Iris pigment epithelial cell (primary cell): ENCODE measurements at regions not wholly inside any gene's neighbourhood (a gene's known extent, or its start where the extent isn't known, plus 50 kb on each side); places are given as distances from the start of the nearest gene placed in this dataset.
"Not testable (repeated sequence)": the region's sequence is repeated elsewhere in the genome, so short reads cannot be mapped to it uniquely, and the experiment has no call there.

ENCODE experiments used
- DNase-seq: peaks from one replicate; pipeline ENCODE4 v3.0.0-alpha.2; 2011; ENCODE audit warnings: low read depth

DNA sequence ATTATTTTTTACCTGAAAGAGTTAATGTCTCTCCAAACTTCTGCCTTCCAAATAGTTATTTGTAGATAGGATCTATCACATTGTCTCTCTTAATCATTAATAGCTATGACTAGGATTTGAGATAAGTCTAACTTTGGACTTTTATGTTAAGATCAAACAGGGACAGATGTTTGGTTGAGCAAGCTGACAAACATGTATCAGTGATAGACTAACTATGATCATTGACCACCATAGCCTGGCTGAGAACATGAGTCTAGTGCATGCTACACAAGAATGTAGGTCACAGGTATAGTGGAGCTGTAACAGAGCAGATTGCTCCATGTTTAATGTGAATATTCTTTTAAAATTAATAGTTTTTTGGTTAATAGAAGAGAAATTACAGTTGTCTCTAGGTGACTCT, 52.0 kb downstream of the SYT15B start:
- DNase-seq, result not testable (repeated sequence)

DNA sequence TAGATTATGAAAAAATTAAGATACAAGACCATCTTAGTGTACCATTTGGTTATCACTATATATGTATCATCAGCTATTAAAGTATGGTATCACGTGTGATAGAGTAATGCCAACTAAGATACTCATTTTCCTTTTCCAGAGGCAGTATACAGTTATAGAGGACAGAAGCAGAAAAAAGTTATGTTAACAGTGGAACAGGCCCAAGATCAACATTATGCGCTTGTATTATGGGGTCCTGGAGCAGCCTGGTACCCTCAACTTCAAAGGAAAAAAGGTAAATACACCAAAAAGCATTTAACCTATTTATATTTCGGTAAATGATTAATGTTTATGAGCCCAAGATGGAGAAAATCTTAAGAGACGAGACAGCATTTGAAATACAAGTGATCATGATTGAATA, 52.9 kb downstream of the SYT15B start:
- DNase-seq, result not testable (repeated sequence)

DNA sequence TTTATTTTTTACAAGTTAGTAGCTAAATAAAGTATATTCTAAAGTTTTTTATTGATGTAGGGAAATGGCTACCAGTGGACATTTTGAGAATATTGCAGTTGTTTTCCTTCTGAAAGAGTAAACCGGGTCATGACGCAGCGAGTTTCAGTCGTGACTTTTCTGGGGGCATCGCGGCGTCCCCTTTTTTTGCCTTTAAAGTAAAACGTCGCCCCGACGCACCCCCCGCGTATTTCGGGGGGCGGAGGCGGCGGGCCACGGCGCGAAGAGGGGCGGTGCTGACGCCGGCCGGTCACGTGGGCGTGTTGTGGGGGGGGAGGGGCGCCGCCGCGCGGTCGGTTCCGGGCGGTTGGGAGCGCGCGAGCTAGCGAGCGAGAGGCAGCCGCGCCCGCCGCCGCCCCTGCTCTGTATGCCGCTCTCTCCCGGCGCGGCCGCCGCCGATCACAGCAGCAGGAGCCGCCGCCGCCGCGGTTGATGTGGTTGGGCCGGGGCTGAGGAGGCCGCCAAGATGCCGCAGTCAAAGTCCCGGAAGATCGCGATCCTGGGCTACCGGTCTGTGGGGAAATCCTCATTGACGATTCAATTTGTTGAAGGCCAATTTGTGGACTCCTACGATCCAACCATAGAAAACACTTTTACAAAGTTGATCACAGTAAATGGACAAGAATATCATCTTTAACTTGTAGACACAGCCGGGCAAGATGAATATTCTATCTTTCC, 57.5 kb downstream of the SYT15B start:
- not testable (repeated sequence) for DNase-seq

DNA sequence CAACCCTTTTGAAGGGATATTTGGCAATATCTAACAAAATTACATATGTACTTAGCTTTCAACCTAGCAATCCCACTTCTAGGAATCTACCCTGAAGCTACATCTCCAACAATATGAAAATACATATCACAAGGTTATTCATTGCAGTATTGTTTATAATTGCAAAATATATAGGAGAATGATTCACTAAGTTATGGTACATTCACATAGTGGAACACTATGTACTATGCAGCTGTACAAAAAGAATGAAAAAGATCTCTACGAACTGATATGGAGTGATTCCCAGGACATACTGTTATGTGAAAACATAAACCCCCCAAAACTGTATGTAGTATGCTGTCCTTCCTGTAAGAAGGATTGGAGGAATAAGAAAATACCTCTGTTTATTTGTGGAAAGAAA, 62.1 kb downstream of the SYT15B start:
- DNase-seq, result peak; percentile 67

DNA sequence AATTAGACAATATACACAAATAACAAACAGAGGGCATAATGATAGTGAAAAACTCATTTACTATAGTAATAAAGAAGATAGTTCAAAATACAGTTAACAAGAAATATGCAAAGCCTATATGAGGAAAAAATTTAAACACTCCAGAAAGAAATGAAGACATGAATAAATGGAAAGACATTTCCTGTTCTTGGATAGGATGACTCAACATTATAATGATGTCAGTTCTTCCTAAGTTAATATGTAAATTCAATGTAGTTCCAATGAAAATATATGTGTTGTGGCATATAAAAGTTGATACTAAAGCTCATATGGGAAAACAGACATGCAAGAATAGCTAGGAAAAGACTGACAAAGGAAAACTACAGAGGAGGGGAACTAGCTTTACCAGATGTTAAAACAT, 63.5 kb downstream of the SYT15B start:
- peak; percentile 41 for DNase-seq

DNA sequence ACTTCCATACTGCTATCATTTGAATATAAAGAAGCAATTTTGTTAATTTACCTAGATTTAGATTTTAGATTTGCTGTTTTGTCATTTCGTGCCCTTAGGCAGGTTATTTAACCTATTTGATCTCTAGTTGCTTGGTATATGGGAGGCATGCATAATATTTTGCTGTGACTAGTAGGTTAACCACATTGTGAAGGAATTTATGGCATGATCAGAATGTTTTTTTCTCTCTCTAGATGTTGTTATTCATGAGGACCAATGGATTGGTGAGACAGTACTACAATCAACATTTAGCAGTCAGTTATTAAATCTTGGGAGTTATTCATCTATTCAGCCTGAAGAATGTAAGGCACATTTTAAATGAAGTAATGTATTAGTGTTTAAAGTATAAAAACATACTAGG, 67.2 kb downstream of the SYT15B start:
- not testable (repeated sequence) for DNase-seq

DNA sequence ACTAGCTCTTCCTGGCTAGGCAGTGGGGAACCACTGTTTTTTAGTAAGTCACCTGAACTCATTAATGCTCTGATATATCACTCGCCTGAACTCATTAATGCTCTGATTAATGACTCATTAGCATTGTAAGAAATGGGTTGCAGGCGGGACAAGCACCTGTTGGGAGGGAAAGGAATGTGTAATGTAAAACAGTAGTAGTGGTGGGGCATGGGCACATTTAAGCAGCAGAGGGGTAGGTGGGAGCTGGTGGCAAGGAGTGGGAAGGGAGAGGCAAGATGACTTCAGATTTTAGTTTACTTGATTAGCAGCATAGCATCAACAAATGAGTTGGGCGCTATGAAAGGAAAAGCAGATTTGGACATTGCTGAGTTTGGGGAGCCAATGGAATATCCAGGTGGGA, 68.2 kb downstream of the SYT15B start:
- not testable (repeated sequence) for DNase-seq

DNA sequence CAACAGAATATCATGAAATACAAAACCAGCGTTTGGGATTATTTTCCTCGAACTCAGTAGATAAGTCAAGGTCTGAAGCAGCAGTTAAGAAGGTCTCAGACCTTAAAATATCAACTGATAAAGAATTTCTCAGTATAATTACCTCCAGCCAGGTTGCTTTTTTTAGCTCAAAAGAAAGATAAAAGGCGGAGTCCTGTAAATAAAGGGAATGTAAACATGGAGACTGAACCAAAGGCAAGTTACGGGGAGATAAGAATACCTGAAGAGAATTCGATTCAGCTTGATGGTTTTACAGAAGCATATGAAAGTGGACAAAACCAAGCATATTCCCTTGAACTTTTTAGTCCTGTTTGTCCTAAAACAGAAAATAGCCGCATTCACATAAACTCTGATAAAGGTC, 73.1 kb downstream of the SYT15B start:
- not testable (repeated sequence) for DNase-seq

DNA sequence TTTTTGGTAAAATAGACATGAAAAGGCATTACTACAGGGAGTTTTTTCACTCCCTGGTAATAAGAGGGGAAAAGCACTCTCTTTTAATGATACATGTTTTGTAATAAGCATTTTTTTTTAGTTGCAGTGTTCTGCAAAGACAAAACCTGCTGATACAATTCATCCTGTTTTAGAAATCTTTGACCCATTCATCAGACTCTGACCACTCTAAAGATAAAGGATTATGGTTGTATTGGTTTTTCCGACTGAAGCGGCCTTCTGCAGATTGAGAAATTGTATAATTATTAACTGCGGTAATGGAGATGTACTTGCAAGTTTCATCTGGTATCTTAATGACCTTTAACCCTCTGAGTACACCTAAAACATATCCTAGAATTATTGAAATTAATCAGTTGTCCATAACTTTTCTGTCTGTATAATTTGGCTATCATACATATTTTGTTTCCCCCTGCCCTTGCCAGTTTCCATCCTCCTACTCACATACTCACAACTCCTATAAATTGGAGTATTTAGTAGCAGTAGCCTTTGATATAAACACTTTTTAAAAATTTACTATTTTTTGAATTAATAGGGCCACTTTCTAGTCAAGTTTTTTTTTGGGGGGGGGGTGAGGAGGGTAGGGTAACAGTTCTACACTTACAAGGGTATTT, 79.4 kb downstream of the SYT15B start:
- not testable (repeated sequence) for DNase-seq

DNA sequence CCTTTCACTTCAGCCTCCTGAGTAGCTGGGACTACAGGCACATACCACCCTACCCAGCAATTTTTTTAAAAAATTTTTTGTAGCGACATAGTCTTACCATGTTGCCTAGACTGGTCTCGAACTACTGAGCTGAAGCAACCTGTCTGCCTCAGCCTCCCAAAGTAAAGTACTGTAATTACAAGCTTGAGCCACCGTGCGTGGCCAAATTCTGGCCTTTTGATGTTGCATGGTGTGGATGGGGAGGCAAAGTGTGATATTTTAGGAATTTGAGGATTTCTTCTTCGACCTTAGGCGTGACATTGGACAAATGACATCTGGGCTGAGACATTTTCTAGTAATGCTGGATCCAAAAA, 81.8 kb downstream of the SYT15B start:
- not testable (repeated sequence) for DNase-seq

DNA sequence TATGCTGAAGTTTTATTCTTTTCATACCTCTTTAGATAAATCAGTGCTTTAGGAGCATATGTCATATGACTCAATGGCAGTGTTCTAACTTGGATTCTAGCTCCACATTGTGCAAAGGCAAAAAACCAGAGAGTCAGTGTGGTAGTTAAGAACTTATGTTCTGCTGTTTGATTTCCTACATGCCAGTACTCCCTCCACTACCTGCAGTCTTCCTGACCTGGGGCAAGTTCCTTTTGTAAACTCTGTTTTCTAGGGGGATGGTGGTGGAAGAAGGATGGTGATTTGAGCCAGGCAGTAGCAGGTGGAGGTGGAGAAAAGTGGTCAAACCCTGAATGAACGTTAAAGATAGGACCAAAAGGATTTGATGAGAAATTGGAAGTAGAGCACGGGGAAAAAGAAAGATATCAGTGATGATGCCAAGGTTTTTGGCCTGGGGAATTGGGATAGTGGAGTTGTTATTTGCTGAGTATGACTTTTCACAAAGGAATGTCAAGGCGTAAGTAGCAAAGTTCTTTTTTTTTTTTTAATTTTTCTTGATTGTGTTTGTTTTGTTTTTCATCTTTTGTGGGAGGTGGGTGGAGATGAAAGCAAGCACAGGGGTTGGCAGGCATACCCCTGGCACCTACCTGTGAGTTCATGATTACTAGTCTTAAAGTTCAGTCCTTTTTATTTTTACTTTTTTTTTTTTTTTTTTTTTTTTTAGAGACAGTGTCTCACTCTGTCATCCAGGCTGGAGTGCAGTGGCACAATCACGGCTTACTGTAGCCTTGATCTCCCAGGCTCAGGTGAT, 82.3 kb downstream of the SYT15B start:
- not testable (repeated sequence) for DNase-seq

DNA sequence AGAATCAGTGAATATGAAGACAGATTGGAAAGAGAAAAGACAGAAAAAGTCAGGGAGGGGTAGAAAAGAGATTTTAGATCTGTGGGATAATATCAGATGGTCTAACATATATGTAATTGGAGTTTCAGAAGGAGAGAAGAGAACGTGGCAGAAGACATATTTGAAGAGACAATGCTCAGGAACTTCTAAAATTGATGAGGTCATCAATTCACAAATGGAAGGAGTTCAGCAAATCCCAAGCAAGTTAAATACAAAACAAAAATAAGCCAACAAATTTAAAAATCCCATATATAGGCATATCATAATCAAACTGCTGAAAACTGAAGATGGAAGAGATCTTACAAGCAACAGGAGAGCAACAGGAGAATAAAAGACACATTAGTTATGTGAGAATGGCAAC, 87.3 kb downstream of the SYT15B start:
- not testable (repeated sequence) for DNase-seq

DNA sequence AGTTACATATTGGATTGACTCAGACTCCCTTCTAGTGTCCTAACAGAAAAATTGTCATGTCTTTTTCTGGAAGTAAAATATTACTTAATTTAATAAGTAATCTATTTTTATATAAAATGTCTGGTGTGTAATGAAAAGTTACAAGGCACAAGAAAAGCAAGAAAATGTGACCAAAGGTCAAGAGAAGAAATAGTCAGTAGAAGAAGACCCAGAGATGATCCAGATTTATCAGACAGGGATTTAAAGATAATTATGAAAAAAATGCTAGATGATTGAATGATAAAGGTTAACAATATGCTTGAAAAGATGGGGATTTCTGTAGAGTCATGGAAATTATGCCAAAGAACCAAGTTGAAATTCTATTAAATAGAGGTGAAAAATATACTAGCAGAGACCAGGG, 87.8 kb downstream of the SYT15B start:
- DNase-seq, result not testable (repeated sequence)

DNA sequence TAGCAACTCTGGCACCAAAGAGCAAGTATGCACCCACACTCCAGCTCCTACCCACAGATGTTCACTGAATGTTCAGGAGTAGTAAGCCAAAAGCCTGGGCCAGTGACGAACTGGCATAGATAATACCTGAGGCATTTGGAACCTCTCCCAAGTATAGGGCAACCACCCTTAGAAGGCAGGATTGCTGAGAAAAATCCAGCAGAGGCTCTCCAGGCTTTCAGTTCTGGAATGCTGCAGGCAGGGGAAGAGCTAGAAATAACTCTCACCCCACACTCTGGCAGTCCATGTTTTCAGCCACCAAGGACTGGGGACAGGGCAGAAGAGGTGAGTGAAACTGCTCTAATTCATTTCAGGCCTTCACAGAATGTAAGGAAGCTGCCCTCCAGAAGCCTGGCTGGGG, 90.3 kb downstream of the SYT15B start:
- not testable (repeated sequence) for DNase-seq

DNA sequence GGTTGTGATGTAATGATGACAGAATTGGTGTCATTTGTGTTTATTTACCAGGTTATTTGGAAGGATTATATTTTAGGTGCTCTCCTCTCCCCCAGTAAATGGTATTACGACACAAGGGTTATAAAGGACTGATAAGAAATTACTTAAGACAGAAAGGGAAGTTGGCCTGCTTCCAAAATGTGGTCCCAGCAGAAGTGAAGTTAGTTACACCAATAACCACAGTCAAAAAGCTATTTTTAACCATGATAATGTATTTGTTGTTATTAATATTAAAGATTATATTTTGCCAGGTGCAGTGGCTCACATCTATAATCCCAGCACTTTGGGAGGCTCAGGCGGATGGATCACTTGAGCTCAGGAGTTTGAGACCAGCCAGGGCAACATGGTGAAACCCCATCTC, 92.5 kb downstream of the SYT15B start:
- not testable (repeated sequence) for DNase-seq

DNA sequence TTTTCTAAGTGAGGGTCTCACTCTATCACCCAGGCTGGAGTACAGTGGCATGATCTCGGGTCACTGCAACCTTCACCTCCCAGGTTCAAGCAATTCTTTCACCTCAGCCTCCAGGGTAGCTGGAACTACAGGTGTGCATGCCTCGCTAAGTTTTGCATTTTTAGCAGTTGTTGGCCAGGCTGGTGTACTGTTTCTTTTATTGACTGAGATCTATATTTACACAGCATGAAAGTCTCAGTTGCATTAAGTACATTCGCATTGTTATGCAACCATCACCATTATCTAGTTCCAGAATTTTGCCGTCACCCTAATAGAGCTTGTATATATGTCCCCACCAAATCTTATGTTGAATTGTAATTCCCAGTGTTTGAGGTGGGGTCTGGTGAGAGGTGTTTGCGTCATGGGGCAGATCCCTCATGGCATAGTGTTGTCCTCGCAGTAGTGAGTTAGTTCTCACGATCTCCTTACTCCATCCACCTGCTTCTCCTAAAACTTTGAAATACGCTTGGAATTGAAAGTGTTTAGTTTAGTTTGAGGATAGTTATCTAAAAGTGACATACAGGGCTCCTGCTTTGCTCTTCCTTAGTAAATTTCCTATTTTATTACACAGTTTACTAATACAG, 101.3 kb downstream of the SYT15B start:
- DNase-seq, result not testable (repeated sequence)

DNA sequence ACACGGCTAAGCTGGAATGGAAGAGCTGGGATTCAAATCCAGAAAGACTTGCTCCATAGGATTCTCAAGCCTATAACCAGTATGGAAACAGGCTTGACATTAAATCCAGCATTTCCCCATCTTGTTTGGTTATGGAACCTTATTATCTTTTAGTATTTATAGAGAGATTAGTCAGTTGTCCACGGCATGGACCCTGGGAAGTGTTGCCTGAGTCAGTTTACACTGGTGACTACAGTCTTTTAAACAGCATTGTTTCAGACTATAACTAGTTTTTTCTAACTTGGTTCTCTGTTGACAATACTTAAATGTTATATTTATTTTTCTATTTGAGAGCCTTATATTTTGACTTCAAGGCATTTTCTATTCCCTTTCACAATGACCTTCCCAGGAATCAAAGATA, 106.7 kb downstream of the SYT15B start:
- not testable (repeated sequence) for DNase-seq

DNA sequence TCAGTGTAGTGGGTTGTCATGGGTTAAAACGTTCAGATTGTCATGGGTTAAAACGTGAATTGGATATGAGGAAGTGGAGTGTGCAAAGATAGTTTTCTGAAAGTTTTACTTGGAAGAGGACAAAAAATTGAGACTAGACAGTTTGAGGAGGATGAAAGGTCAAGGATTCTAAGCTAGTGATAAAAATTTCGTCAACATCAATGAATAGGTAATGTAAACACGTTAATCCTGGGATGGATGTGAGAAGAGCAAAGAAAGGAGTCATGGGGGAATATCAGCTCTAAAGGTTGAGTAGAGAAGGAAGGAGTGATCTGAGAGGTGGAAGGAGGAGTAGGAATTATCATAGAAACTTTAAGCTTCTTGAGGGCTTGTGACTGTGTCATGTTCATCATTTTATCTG, 109.2 kb downstream of the SYT15B start:
- DNase-seq, result not testable (repeated sequence)

DNA sequence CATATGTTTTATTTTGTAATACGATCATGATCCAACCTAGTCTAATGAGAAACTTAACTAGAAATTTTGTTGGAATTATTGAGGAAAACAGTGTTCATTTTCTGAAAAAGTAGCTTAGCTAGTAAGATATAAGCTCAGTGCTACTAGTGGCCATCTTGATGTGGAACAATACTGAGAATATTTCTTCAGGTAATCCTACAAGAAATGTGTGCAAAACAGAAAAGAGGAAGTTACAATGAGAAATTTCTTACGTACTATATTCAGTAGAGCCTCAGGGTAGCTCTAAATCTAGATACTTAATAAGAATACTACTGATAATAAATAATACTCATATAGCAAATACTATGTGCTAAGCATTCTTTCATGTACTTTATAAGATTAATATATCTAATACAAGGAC, 114.8 kb downstream of the SYT15B start:
- not testable (repeated sequence) for DNase-seq

DNA sequence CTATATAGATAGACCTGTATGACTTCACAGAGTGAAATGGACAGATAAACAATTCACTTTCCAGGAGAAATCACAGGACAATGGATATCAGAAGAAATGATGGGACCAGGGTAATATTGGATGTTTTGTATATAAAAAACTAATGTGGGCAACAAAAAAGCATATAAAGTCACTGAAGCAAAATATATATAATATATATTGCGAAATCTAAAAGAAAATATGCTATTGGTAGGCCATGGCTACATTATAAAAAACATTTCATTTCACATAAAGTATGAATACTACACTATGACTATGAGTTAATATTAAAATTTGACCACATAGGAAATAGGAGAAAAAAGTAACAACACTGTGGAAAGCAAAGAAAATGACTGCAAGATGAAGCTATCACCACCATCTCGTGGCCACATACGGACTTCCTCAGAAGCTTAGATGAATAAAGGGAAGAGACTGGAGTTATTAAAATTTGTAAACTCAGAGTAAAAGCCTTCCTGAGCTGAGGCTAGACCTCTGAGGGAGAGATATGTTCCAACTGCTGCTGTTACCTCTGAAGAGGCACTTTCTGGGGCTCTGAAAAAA, 115.8 kb downstream of the SYT15B start:
- peak; percentile 0 for DNase-seq

DNA sequence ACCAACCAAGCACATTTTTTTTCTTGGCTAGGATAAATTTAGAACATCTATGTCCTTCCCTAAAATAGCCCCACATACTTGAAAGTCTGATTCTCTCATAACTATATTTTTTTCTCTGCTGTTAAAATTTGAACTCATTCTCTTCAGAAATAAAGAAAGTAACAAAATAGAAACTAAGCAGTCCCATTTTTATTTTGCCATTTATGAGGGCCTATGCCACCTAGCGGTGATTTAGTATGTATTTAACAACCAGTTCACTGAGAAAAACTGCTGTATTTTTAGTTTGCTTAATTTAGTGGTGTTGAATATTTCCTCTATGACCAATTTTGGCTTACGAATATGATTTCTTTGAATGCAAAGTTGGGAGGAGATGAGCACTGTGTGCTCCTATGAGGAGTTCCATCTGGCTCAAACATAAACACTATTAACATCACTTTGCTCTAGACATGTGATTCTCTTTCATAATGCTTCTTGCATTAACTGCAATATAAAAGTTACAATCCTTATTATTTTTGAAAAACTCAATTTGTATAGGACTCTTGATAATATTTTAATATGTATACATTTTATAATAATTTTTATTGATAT, 116.6 kb downstream of the SYT15B start:
- DNase-seq, result peak; percentile 43

DNA sequence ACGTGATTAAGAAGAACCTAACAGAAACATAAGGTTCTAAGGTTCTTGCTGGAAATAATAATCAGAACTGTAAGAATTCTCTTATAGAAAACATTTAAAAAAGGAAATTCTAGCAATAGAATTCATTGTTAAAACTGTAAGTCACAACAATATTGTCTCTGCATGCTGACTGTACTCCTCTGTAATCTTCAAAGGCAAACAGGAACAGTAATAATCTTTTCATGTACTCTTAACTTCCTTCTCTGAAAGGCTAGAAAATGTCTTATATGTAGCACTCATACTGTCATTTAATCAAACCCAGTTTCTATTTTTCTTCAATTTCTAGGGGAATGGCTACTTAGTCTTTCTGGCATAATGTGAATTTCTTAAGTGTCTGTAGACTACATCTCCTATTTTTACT, 103.5 kb upstream of the AGAP9 start:
- DNase-seq, result not testable (repeated sequence)
